GM03348 (cell line): ENCODE measurements at regions not wholly inside any gene's neighbourhood (a gene's known extent, or its start where the extent isn't known, plus 50 kb on each side); places are given as distances from the start of the nearest gene placed in this dataset.
"Not testable (repeated sequence)": the region's sequence is repeated elsewhere in the genome, so short reads cannot be mapped to it uniquely, and the experiment has no call there.

Experiments used
- DNase-seq: peaks from one replicate; pipeline ENCODE4 v3.0.0; 2012; ENCODE audit warnings: low spot score

DNA sequence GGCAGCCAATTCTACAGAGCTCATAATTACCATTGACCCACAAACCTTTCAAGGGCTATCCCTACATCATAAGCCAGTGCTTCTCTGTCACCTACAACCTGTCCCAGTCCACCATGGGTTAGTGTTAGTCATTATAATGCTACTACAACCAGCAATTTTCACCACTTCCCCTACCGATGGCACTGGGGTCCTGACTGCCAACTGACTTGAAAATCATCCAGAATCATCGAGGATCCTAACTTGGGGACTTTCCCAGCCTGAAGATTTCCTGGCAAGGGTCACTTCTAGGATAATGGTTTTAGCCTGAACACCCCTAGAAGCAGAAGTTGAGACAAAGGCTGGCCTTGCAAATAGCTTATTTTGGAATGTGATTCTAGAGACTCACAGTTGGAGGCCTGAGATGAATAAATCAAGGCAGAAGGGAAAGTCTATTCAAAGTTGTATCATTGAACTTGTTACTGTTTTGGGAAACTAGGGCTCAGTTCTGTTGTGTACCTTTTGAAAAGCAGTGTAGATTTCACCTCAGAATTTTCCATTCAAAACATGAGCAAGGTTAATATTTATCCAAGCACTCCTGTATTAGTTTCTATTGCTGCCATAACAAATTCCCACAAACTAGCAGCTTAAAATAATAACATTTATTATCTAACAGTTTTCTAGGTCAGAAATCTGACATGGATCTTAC, 633.0 kb downstream of the LRRC70 start:
- no peak for DNase-seq

DNA sequence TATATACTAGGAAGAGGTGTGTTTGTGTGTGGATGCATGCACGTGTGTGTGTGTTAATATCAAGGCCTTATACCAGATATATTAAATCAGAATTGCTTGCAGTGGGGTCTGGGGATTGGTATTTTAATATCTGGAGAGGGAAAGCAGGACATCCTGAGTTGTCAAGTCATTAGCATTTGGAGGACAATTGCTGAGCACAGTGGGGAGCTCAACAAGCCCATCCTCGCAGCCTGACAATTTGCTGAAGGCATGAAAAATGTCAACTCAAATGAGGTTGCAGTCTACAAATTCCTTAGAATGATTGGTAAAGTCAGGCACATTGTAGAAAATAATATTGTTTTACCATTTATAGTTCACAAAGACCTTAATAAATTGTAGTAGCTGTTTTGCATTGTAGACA, 627.4 kb downstream of the LRRC70 start:
- no peak for DNase-seq

DNA sequence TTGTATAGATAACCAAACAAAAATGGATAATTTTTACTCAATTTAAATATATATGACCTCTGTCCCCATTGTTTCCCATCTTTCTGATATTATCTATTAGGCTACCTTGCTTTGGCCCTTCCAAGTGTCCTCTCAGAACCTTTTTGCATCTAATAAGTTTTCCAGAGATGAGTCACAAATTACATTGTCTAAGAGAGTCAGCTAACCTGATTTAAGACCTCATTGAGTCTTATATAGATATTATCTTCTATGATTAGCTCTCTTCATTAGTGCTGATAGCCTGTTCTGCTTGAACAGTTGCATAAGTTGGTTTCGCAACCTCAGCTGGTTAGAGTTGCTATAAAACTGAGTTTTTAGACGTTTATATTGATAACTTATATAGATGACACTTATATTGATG, 623.1 kb downstream of the LRRC70 start:
- DNase-seq, result no peak

DNA sequence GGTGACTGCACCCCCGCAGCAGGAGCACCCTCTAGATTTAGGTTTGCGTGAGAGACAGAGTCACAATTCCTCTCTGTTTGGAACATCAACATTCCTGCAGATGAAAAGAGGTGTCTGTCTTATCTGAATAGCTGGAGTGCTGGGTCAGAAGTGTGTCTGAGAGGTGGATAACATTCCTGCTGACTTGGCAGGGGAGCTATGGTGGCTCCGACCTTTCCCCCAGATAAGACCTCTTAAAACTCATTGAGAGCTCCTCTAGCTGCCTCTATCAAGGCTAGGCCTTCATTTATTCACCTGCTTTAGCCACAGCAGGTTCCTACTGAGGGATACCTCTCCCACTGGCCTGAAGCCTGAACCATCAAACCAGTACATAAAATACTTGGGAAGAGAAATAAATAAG, 615.5 kb downstream of the LRRC70 start:
- DNase-seq, result no peak

DNA sequence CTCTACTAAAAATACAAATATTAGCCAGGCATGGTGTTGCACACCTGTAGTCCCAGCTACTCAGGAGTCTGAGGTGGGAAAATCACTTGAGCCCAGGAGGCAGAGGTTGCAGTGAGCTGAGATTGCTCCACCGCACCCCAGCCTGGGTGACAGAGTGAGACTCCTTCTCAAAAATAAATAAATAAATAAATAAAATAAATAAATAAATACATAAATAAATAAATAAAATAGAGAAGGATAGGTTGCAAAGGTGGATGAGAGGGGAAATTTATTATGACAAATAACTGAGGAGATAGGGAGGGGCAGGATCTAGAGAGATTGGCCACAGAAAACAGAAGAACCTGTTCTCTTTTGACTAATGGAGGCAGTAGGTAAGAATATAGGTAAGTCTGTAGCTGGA, 601.6 kb downstream of the LRRC70 start:
- DNase-seq, result not testable (repeated sequence)

DNA sequence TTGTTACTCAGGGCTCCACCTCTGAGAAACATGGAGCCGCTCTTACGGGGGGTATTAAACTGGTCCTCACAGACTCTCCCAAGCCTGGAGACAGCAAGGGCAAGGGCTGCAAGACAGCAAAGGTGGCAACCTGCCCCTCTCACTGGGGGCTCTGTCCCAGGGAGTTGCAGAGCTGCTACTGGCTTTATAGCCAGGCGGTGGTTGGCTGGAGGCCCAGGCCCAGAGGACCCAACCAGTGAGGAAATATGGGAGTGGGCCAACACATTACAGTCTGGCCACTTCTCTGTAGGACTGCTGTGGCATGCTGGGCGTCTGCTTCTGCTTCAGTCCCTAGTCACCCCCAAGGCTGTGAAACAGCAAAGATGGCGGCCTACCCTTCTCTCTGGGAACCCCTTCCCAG, 597.2 kb downstream of the LRRC70 start:
- no peak for DNase-seq

DNA sequence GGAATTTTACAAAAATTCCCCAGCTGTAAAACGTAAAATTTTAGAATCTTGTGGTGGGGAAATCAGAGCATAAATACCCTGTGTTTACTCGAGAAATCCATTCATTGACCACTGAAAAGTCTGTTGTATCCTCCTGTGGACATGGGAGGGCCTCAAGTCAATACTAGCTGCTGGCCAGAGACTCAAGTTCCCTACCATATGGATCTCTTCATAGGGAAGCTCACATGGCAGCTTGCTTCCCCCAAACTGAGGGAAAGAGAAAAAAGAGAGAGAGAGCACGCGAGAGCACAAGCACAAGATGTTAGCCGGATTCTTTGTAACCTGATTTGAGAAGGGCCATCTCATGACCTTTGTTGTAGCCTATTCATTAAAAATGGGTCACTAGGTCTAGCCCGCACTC, 591.9 kb downstream of the LRRC70 start:
- no peak for DNase-seq

DNA sequence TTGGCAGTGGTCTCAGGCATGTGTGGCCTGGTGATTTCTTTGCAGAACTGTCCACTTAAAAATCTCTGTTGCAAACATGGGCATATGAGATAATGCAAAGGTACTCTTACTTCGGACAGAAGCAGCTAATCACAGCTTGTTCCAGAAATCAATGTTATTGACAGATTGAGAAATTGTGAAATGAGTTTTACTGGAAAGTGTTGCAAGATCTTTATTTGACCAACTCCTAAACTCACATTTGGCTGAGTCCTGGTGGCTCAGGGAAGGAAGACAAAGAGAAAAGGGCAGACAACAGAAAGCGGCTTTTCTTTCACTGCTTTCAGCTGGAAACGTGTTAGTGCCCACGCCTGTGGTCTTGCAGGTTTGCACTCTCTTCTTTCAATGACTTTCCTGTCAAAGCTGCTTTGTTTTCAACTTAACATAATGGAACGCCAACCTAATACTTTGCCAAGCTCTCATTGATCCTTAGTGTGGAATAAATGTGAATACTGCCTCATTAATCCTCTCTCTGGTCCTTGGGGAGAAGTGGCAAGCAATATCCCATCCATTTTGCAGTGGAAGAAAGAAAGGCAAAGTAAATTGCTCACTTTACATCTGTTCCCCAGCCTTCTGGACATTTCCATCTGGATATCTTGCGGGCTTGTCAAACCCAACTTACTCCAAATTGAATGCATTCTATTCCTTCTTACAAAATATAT, 586.4 kb downstream of the LRRC70 start:
- no peak for DNase-seq

DNA sequence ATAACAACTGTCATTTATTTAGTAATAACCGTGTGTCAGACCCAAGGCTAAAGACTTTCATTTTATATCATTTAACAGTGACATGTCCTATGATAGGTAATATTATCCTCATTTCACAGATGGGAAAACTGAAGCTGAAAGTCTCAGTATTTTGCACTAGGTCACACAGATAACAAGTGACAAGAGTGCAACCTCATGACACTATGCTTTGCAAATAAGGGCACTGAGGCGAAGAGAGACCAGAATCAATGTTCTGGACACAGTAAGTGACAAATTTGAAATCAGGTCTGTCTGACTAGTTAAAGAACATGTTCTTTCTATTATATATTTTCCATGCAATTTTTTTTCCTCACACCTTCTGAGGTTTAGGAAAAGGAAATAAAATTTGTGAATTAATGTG, 585.7 kb downstream of the LRRC70 start:
- no peak for DNase-seq

DNA sequence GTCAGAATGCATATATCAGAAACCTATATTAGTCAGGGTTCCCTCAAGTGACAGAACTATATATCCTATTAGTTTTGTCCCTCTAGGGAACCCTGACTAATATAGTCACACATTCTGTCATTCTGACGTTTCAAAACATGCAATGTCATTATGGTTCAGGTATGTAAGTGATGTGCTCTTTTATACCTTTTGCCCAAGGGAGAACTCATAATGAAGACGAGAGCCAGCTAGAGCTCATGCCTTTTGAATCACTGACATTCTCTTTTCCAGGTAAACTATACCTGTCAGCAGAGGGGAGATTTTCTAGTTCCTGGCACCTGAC, 576.7 kb downstream of the LRRC70 start:
- DNase-seq, result no peak

DNA sequence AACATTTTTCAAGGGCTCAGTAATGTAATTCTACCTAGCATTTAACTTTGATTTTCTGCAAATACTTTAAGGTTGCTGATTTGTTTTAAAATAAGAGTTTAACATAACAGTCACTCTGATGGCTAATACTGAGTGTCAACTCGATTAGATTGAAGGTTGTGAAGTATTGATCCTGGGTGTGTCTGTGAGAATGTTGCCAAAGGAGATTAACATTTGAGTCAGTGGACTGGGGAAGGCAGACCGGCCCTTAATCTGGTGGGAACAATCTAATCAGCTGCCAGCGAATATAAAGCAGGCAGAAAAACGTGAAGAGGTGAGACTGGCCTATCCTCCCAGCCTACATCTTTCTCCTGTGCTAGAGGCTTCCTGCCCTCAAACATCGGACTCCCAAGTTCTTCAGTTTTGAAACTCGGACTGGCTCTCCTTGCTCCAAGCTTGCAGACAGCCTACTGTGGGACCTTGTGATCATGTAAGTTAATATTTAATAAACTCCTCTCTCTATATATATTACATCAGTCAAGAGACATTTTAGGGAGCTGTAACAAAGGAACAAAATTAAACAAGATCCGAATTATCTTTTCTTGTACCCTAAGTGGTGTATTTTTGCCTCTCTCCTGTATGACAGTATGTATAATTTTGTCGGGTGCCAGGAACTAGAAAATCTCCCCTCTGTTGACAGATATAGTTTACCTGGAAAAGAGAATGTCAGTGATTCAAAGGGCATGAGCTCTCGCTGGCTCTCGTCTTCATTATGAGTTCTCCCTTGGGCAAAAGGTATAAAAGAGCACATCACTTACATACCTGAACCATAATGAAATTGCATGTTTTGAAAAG, 576.1 kb downstream of the LRRC70 start:
- no peak for DNase-seq

DNA sequence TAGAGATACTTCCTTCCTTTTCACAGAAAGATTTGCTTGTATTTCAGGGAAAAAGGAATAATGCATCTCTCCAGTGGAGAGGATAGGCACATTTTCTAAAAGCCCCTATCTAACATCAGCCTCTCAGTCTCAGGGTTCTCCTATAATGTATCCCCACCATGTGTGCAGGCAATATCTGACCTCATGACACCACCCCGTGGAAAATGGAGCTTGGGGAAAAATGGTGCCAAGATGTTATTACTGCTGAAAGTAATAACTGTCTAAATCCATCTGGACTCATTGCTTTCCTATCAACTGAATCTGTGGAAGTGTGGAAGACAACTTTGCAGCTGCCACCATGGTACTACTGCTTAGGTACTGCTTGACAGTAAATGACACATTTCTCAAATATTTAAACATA, 574.3 kb downstream of the LRRC70 start:
- DNase-seq, result no peak

DNA sequence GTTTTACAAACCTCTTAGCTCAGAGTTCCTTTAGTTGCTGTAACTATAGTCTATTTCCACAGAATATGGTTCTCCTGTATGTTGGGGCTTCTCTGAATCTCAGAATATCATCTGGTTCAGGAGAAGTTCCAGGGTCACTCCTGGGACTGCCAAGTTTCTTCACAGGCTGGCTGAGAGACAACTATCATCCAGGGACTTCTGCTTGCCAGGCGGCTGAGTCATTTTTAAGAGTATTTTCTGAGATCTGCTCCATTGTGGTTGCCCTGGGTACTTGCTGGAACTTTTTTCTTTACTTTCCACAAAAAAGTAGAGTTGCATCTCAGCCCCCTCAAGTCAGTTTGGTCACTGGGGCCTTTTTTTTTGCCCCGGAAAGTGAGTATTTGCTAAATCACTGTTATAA, 566.5 kb downstream of the LRRC70 start:
- DNase-seq, result peak; percentile 10

DNA sequence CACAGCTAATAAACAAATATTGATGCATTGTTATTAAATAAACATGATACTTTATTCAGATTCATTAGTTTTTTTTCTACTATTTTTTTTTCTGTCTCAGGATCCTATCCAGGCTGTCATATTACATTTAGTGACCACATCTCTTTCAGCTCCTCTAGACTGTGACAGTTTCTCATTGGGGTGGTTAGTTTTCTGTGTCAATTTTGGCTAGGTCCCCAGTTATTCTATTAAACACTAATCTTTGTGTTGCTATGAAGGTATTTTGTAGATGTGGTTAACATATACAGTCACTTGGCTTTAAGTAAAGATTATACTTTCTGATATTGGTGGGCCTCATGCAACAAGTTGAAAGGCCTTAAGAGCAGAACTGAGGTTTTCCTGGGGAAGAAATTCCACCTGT, 563.0 kb downstream of the LRRC70 start:
- no peak for DNase-seq

DNA sequence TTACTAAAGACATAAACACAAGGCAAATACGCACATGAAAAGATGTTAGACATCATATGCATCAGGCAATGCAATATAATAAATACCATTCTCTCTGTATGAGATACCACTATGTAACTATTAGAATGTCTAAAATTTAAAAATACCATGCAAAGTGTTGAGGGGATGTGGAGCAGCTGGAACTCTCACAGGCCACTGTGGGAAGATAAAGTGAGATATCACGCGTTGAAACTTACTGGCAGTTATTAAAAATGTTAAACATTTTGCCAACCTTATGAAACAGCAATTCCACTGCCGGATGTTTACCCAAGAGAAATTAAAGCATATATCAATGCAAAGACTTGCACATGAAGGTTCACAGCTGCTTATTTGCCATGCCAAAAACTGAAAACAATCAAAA, 556.7 kb downstream of the LRRC70 start:
- DNase-seq, result no peak

DNA sequence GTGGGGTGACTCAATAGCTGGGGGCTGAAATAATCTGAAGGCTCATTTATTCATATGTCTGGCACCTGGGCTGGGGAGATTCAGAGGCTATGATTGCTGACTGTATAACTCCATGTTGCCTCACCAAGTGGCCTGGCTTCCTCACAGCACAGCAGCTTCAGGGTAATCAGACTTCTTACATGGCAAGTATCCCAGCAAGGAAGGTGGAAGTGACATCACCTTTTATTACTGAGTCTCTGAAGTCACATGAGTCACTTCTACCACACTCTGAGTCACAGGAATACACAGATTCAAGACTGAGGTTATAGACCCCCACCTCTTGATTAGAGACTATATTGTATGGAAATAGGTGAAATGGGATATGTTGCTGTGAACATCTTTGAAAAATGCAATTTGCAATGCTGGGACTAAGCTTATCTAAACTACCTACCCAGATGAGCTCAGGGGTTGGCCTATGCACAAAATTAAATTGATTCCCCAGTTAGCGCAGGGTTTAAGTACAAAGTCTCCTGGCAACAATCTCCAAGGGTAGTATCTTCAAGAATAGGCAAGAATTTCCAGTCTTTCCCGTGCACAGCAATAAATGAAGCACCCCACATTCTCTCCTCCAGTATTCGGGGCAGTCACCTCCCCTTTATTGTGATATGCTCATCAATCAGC, 553.1 kb downstream of the LRRC70 start:
- no peak for DNase-seq

DNA sequence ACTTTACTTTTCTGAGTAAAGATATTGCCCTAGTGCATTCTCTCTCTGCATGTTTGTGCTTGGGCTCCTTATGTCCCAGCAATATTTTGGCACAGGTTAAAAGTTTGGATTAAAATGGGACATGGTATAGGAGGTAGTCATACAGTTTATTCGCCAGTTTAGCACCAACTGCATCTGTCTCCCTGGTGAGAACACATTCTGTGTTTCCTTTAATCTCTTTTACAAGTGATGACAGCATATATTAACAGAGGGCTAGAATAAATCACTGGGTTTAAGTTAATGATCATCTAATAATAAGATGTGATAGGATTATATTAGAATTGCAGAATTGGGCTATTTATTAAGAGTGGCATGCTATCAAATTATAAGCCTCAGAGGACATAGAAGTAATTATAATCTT, 550.1 kb downstream of the LRRC70 start:
- no peak for DNase-seq

DNA sequence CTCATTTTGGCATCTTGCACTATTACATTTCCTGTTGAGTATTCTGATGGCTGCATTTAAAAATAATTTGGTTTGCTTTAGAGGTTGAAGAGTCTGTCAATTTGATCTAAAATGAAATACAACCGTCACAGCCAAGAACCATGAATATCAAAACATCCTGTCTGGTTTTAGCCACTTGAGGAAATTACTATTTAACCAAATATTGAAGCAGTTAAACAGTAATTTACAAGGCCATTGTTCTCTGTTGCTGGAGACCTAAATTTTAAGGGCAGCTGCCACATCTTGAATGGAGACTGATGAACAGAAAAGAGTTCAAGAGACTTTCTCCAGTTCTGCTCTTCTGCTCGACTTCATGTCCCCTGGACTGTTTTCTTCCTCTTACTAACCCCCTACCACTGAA, 549.4 kb downstream of the LRRC70 start:
- DNase-seq, result no peak

DNA sequence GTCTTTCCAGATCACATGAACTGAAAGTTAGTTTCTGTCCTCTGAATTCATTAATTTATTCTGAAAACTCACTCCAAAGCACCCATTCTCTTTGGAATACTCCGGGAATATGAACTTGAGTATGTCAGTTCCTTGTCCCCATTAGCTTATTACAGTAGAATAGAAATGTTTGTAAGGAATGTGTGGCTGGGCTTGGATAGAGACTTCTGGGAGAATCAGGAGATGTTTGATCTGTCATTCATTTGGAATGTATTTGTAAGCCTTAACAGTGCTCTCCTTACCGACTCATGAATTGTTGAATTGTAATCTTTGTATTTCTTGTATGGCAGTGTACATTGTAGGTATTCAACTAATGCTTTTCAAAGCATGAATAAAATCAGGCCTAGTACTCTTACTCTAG, 548.4 kb downstream of the LRRC70 start:
- peak; percentile 44 for DNase-seq

DNA sequence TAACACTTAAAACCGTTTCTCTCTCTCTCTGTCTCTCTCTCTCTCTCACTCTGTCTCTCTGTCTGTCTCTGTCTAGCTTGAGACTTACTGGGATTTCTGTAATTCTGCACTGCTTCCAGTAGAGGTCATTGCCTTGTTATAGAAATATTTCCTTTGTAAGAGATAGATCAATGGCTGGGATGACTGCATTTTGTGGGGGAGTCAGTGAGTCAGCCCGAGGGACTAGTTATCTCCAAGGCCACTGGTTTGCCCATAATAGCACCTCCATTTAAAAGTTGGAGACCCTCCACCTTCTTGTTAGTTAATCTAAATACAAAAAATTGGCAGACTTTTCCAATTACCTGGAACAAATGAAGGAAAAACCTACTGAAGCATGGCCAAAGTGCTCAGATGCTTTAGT, 547.2 kb downstream of the LRRC70 start:
- peak; percentile 65 for DNase-seq

DNA sequence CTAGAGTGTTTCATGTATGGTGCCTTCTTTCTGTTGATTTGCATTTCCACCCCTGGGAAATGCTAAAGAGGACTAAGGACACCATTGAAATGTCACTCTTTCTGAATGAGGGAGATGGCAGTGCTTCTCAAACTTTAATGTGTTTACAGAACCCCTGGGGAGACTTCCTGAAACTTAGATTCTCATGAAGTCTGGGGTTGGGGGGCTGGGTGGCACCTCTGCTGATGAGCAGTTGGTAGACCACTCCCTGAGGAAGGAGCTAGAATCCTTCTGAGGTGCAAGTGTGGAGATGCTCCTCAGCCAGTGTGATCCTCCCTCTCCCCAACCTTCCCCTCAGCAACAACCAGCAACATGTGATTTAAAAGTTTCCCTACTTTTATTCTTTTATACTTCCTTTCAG, 546.8 kb downstream of the LRRC70 start:
- no peak for DNase-seq

DNA sequence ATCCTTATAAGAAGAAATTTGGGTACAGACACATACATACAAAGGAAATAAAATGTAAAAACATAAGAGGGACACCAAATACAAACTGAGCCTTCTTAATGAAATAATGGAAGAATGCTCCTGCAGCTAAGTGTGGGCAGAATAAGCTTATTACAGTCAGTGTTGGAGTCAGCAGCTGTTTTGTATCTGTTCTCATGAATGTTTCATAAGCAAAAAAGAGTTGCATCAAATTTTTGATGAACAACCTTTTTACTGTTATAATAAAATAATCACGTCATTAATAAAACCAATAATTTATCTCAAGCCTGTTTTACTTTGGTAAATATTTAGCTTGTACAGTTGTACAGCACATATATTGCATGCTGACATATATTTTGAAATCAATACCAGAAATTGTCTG, 545.6 kb downstream of the LRRC70 start:
- DNase-seq, result no peak

DNA sequence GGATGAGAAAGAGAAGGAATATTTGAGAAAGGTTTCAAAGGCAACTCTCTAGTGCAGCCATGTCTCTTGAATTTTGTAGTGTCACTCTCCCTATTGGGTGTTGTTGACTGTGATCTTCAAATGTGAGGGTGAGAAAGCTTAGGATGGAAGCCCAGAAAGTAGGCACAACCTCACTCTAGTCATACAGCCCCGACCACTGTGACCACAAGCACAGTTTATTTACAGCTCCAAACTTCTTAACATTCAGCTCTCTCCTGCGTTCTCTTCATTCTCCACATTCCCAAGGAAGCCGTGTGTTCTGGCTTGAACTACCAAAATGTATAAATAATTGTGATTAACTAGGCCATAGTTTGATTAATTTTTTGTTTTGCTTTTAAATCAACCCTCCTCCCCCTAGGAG, 542.9 kb downstream of the LRRC70 start:
- no peak for DNase-seq
